Skeletal muscle tissue (tissue), 3 donors: ENCODE measurements at regions not wholly inside any gene's neighbourhood (a gene's known extent, or its start where the extent isn't known, plus 50 kb on each side); places are given as distances from the start of the nearest gene placed in this dataset.

Source experiments
- H3K27ac ChIP-seq: one replicate; pipeline ENCODE4 v1.7.0; 2013; ENCODE audit warnings: mild to moderate bottlenecking, low read depth, low read length, inconsistent platforms
- H3K27me3 ChIP-seq, 3 donors: one replicate each; pipeline ENCODE4 v1.7.0; 2013; ENCODE audit warnings: low read length in 3 of 3; ENCODE audit not compliant: control insufficient read depth in 3 of 3, insufficient read depth in 3 of 3
- H3K36me3 ChIP-seq, 3 donors: one replicate each; pipeline ENCODE4 v1.7.0; 2013; ENCODE audit warnings: low read length in 3 of 3; ENCODE audit not compliant: control insufficient read depth in 3 of 3, insufficient read depth in 3 of 3
- H3K4me1 ChIP-seq, 3 donors: one replicate each; pipeline ENCODE4 v1.7.0; 2013; ENCODE audit warnings: low read length in 3 of 3, mild to moderate bottlenecking in 3 of 3; ENCODE audit not compliant: control insufficient read depth in 3 of 3, insufficient read depth in 3 of 3
- H3K4me3 ChIP-seq, 3 donors: one replicate each; pipeline ENCODE4 v1.7.0; 2013; ENCODE audit warnings: low read length in 3 of 3
- H3K9ac ChIP-seq, 3 donors: one replicate each; pipeline ENCODE4 v1.7.0; 2013; ENCODE audit warnings: low read length in 3 of 3, mild to moderate bottlenecking in 3 of 3, moderate library complexity in 2 of 3, low read depth in 1 of 3
- H3K9me3 ChIP-seq, 3 donors: one replicate each; pipeline ENCODE4 v1.7.0; 2013; ENCODE audit warnings: low read length in 3 of 3; ENCODE audit not compliant: control insufficient read depth in 3 of 3
- donor health status: Osteomylitis.

DNA sequence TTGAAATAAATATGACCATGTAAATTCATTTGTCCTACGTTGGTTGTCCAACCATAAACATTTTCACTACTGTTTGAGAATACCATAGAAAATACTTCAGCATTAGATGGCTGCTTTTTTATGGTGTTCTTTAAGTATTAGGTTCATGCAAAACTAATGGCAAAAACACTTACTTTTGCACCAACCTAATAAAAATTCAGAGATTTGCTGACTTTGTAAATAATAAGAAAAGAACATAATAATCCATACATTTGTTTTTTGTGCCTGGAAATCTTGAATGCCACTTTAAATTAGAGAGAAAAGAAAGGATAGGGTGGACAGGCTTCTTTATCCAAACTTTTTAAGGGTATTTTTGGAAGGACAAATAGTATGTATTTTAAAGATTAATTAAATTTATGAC, 719.7 kb upstream of the TYRP1 start:
- no peaks in the 10 kb centered on the region for H3K27me3 ChIP-seq
- no peak overlapping the region for H3K9ac ChIP-seq
- no peaks in the 10 kb centered on the region for H3K4me1 ChIP-seq
- H3K9me3 ChIP-seq, result no peaks in the 10 kb centered on the region
- no peak overlapping the region for H3K4me3 ChIP-seq
- no peak overlapping the region for H3K27ac ChIP-seq
- no peaks in the 10 kb centered on the region for H3K36me3 ChIP-seq

DNA sequence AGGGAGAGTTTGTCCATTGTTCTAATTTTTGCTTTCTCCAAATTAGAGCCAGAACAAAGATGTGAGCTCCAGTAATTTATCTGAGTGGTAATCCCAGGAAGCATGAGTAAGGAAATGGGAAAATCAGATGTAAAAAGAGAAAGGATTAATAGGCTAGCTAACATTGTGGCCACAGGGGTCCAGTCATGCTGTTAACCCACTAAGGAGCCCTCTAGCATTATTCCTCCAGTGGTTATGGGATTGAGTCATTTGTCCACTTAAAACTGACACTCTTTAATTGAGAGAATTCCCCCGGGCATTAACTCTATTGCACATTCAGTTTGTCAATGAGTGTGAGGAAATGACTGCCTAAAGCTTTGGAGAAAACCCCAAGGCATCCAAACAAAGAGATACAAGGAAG, 700.3 kb upstream of the TYRP1 start:
- Histone ChIP-seq H3K4me3 (no peak overlapping the region), H3K9me3 (peaks cover 0 to 4% (median 0%) of the 10 kb centered on the region in 3 donors), H3K36me3 (no peaks in the 10 kb centered on the region), H3K27me3 (no peaks in the 10 kb centered on the region), H3K27ac (no peak overlapping the region), H3K9ac (no peak overlapping the region), H3K4me1 (no peaks in the 10 kb centered on the region)

DNA sequence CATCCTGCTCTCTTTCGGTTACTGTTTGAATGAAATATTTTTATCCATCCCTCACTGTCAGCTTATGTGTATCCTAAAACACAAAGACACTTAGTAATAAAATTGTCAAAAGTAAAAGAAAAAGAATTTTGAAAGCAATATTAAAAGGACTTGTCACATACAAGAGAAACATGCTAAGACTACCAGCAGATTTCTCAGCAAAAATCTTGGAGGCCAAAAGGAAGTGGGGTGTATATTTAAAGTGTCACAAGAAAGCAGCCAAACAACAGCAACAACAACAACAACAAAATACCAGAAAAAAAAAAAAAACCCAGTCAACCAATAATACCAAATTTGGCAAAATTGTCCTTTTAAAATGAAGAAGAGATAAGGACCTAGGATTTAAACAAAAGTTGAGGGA, 678.7 kb upstream of the TYRP1 start:
- no peak overlapping the region for H3K27ac ChIP-seq
- no peaks in the 10 kb centered on the region for H3K27me3 ChIP-seq
- no peak overlapping the region for H3K9ac ChIP-seq
- H3K9me3 ChIP-seq, result peaks cover 0 to 7% (median 2%) of the 10 kb centered on the region in 3 donors
- H3K4me3 ChIP-seq, result no peak overlapping the region
- H3K4me1 ChIP-seq, result no peaks in the 10 kb centered on the region
- no peaks in the 10 kb centered on the region for H3K36me3 ChIP-seq

DNA sequence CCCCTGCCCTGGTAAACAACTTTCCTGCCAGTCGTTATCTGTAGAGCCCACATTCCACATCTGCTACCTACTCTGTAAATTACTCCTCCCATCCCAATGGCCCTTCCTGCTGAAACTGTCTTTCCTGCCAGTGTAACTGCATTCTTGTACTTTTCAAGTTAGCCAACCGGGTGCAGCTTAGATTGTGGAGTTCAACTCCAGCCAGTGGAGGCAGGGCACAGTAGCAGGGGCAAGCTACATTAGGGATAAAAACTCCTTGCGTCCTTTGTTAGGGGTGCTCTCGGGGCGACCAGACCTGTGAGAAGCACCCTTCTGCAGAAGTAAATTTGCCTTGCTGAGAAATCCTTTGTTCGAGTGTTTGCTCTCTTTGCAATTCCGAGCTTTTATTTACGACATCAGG, 639.0 kb upstream of the TYRP1 start:
- H3K36me3 ChIP-seq, result no peaks in the 10 kb centered on the region
- H3K9ac ChIP-seq, result no peak overlapping the region
- no peak overlapping the region for H3K27ac ChIP-seq
- no peaks in the 10 kb centered on the region for H3K27me3 ChIP-seq
- H3K4me1 ChIP-seq, result no peaks in the 10 kb centered on the region
- peaks cover 0 to 6% (median 0%) of the 10 kb centered on the region in 3 donors for H3K9me3 ChIP-seq
- H3K4me3 ChIP-seq, result no peak overlapping the region

DNA sequence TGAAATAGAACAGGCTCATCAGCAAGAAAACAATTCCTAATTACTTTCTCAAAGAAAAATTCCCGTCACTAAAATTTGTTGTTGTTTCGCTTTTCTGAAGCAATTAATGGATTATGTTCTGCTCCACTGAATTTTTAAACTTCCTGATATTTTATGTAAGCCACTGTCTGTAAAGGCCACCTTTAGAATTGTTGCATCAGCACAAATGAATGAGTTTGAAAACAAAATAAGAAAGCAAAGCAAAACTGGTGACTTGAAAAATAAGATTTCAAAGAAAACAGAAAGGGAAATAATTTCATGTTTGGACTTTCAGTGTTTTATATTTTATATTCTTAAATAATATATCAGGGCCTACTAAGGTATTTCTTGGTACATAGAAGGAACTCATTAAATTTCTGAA, 636.3 kb upstream of the TYRP1 start:
- Histone ChIP-seq H3K4me1 (no peaks in the 10 kb centered on the region), H3K9ac (no peak overlapping the region), H3K27ac (no peak overlapping the region), H3K36me3 (no peaks in the 10 kb centered on the region), H3K9me3 (peaks cover 0 to 6% (median 0%) of the 10 kb centered on the region in 3 donors), H3K27me3 (no peaks in the 10 kb centered on the region), H3K4me3 (no peak overlapping the region)

DNA sequence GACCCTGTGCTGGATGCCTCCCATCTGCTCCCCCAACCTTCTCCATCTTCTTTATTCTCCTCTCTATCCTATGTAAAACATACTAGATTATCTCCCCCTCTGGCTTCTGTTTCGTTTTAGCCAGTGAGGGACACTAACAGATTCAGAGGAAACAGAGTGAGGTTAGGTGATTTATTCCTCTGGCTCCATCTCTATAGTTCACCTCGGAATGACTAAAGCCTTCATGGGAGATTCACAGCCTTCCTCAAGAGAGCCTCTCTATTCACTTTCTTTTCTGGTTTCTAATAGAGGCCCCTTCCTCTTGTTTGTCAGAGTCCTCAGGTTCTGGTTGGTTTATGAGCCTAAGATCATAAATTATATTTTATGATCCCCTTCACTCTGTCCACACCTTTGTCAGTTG, 633.1 kb upstream of the TYRP1 start:
- no peak overlapping the region for H3K27ac ChIP-seq
- no peak overlapping the region for H3K4me3 ChIP-seq
- no peaks in the 10 kb centered on the region for H3K4me1 ChIP-seq
- no peaks in the 10 kb centered on the region for H3K27me3 ChIP-seq
- H3K9ac ChIP-seq, result no peak overlapping the region
- H3K9me3 ChIP-seq, result peaks cover 0 to 1% (median 0%) of the 10 kb centered on the region in 3 donors
- no peaks in the 10 kb centered on the region for H3K36me3 ChIP-seq

DNA sequence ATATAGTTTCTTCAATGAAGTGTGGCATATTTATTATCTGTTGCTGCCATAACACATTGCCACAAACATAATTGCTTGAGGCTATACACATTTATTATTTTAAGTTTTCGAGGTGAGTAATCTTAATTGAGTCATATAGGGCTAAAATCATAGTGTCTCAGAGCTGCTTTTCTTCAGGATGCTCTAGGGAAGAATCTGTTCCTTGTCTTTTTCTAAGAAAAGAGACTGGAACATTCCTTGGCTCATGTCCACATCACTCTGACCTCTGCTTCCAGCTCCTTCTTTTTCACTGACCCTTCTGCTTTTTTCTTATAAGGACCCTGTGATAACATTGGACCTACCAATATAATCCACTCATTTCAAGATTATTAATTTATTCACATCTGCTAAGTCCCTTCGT, 632.4 kb upstream of the TYRP1 start:
- Histone ChIP-seq H3K9me3 (no peaks in the 10 kb centered on the region), H3K27me3 (no peaks in the 10 kb centered on the region), H3K27ac (no peak overlapping the region), H3K36me3 (no peaks in the 10 kb centered on the region), H3K4me1 (no peaks in the 10 kb centered on the region), H3K9ac (no peak overlapping the region), H3K4me3 (no peak overlapping the region)

DNA sequence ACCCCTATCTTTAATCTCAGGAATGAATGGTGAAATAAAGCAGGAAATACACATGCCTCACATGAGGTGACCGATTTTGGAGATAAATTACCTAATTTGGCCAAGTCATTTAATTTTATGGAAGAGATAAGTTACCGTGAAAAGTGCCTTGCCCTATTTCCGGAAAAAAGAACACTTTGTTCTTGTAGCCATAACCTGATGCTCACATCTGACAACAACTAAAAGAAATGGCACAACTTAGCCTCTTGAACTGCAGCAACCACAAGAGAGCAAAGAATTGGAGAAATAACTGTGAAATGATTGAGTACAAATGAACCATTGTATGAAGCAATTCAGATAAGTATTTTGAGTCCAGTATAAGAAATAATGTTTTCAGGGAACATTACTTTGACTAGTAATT, 628.1 kb upstream of the TYRP1 start:
- Histone ChIP-seq H3K9ac (no peak overlapping the region), H3K9me3 (no peaks in the 10 kb centered on the region), H3K27me3 (no peaks in the 10 kb centered on the region), H3K4me3 (no peak overlapping the region), H3K4me1 (no peaks in the 10 kb centered on the region), H3K27ac (no peak overlapping the region), H3K36me3 (no peaks in the 10 kb centered on the region)

DNA sequence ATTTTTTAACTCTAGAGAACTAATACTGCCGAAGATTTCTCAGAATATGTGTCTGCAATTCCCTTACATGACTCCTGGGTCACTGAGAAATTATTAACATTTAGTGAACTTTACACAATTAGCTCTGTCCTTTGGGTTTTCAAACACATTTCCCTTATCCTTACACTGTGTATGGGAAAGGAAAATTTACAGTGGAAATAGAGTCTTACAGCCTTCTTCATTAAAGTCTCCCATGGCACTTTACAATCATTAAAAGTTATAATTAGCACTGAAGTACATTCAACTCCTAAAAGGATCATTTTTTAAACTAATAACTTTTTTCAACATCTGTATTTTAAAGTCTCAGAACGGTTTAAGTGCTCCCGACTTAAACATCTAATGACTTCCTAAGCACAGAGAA, 627.5 kb upstream of the TYRP1 start:
- H3K36me3 ChIP-seq, result no peaks in the 10 kb centered on the region
- H3K4me1 ChIP-seq, result no peaks in the 10 kb centered on the region
- no peak overlapping the region for H3K27ac ChIP-seq
- no peaks in the 10 kb centered on the region for H3K27me3 ChIP-seq
- no peak overlapping the region for H3K9ac ChIP-seq
- H3K9me3 ChIP-seq, result no peaks in the 10 kb centered on the region
- H3K4me3 ChIP-seq, result no peak overlapping the region

DNA sequence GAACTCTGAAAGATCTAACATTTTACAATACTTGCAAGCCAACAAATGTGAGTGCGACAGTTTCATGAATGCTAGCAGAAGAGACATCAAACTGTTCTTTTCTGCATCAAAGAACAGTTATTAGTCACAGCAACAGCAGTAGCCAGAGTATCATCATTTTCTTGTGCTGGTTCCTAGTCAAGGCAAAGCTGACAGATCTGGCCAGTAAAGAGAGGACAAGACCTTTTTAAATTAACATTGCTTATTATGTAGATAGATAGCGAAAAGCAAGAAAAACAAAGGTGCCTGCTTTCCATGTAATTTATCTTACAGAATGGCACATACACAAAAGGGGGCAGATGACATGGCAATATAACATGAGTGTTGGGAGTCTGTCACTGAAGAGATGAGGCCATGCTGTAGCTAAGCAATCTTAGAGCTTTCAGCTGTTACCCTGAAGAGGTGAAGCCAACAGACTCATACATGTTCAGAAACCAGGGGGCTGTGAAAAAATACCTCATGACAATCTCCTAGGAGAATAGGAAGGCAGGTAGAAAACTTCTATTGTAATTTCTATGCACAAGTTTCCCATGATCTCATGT, 626.6 kb upstream of the TYRP1 start:
- Histone ChIP-seq H3K27ac (no peak overlapping the region), H3K9me3 (no peaks in the 10 kb centered on the region), H3K9ac (no peak overlapping the region), H3K27me3 (no peaks in the 10 kb centered on the region), H3K36me3 (no peaks in the 10 kb centered on the region), H3K4me3 (no peak overlapping the region), H3K4me1 (no peaks in the 10 kb centered on the region)

DNA sequence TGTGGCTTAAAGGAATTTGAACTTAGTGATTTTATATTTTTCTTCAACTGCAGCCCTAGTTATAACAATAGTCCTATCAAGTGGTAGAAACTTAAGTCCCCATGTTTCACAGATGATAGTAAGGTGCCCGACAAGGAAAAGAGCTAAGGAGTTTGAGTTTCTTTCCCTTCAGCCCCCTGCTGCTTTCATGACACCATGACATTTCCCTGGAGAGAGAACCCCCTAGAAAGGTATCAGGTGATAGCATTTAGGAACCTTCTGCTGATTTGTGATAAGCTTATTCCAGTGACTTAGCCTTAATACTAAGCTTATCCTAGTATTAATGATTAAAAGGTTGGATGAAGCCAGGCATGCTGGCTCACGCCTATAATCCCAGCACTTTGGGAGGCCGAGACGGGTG, 623.8 kb upstream of the TYRP1 start:
- Histone ChIP-seq H3K27me3 (no peaks in the 10 kb centered on the region), H3K27ac (no peak overlapping the region), H3K4me1 (no peaks in the 10 kb centered on the region), H3K9me3 (no peaks in the 10 kb centered on the region), H3K4me3 (no peak overlapping the region), H3K9ac (no peak overlapping the region), H3K36me3 (no peaks in the 10 kb centered on the region)
